HG03135 (cell line): ENCODE measurements at regions not wholly inside any gene's neighbourhood (a gene's known extent, or its start where the extent isn't known, plus 50 kb on each side); places are given as distances from the start of the nearest gene placed in this dataset.
"Not testable (repeated sequence)": the region's sequence is repeated elsewhere in the genome, so short reads cannot be mapped to it uniquely, and the experiment has no call there.

Experiments used
- ATAC-seq: cut with Tn5 transposase; IDR thresholded peaks from one replicate; pipeline ENCODE4 v1.9.1; 2021; ENCODE audit warnings: mild to moderate bottlenecking, moderate library complexity; ENCODE audit not compliant: unreplicated experiment

DNA sequence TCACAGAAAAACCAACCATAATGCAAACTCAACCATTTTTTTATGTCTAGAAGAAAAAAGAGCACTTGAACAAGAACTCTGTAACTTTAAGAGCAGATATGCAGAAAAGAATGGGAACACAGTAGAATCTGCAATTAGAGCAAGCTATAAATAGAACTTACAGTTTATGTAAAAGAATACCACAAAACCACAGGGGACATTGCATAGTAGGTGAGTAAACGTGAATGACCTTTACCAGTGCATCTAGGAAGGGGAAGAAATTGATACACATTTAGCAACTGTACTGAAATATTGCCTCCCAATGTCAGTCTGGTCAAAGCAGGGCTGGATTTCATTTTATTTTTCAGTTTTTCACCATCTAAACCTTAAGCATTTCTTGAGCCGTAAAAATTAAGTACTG, 242.2 kb upstream of the EDNRB start:
- no peak for ATAC-seq

DNA sequence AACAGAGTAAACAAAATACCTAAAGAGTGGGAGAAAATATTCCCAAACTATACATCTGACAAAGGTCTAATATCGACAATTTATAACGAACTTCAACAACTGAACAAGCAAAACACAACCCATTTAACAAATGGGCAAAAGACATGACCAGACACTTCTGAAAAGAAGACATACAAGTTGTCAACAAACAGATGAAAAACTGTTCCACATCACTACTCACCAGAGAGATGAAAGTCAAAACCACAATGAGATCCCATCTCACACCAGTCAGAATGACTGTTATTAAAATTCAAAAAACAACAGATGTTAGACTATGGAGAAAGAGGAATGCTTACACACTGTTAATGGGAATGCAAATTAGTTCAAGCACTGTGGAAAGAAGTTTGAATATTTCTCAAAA, 233.8 kb upstream of the EDNRB start:
- ATAC-seq, result no peak

DNA sequence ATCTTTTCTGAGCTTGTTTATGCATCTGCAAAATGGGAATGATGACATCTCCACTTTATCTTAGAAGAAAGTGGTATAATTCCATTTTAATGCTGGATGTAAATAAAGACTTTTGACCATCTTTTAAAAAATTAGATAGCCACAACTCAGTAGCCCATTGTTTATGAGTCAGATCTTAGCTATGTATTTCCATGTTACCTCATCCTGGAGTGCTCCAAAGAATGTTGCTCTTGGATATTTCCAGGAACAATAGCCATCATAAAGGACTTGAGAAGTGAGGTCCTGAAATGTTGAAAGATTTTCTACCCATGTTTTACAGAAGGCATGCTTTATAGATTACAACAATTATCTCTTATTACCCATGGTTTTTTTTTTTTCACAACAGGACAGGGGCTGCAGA, 229.3 kb upstream of the EDNRB start:
- ATAC-seq, result no peak

DNA sequence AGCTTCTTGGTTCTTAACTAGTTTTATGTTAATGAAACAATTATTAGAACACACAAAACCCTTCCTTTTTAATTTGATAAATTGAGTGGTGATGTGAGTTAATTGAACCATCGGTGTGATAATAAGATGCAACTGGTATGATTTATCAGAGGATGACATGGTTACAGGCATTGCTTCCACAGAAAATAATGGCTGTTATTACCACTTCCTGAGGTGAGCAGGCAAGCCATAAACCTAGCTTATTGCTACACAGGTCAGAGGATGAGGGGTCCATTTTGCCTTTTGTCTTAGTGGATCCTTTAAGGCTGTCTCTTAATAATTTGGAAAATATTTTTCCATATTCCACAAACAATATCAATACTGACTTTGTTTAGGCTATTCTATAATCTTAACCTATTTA, 226.6 kb upstream of the EDNRB start:
- ATAC-seq, result no peak

DNA sequence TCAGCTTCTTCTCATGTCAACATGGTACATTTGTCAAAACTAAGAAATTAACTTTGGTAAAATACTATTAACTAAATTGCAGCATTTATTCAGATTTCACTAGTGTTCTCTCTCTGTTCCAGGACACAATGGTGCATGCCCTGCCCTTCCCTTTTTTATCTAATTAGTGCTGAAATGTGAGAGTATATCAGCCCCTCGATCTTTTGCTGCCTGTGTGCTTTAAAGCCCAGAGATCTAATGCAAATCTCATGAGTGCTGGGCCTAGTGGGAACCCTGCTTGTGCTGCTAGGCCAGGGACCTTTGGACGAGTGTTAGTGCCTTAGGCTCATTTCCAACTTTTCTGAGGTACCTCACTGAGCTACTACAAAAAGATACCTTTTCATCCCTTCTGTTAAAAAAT, 221.1 kb upstream of the EDNRB start:
- no peak for ATAC-seq

DNA sequence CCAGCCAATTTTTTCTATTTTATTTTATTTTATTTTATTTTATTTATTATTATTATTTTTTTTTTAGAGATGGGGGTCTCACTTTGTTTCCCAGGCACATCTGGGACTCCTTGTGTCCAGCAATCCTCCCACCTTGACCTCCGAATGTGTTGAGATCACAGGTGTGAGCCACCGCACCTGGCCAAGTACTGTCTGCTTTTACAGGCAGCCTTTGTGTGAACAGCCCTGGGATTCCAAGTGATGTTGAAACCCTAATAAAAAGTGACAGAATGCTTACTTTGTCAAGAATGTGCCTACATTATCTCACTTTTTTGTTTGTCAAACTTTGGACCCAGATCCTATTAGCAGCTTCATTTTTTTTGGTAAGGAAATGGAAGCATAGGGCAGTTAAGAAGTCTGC, 220.1 kb upstream of the EDNRB start:
- no peak for ATAC-seq

DNA sequence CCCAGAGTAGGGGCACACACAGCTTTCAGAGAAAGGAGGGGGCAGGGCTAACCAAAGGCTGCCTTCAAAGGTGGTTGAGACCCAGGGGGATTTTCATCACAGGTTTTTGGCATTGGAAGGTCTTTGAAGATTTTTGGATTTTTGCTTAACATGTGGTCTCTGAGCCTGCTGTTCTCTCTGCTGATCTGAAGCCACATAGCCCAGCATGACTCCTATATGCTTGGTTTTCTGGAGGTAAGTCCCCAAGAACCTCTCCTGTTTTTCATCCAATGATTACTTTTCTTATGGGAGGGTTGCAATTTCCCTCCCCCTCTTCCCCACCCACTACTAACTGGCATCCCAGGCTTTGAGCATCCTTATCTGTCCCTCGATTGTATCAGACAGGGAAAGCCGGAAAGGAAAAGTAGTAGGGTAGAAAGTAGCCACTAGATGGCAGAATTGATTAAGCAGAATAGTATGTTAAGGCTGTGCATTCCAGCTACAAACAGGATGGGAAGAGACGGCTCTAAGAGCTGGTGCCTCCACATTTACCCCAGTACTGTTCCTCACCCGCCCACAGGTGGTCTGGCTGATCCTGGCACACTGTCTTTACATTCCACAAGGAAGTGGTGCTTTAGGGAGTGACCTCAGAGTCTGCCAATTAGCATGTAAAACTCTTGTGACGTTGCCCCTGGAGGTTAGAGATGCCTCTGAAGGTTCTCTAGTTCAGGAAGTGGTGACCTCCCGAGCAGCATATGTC, 218.9 kb upstream of the EDNRB start:
- ATAC-seq, result peak; percentile 84

DNA sequence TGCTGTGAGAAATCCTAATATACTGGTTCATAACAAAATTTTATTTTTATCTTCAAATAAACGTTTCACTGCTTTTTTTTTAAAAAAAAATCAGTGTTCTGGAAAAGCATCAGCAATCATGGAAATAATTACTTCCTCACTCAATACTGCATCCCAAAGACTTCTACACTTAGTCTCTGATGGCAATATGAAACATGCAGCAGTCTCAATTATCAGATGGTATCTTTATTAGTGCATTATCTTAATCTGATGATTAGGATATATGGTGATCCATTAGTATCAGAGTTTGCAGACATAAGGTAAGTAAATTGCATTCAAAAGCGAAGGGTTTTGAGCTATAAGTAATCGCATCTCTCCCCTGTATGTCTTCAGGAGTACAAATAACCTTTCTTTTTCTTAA, 218.3 kb upstream of the EDNRB start:
- ATAC-seq, result no peak

DNA sequence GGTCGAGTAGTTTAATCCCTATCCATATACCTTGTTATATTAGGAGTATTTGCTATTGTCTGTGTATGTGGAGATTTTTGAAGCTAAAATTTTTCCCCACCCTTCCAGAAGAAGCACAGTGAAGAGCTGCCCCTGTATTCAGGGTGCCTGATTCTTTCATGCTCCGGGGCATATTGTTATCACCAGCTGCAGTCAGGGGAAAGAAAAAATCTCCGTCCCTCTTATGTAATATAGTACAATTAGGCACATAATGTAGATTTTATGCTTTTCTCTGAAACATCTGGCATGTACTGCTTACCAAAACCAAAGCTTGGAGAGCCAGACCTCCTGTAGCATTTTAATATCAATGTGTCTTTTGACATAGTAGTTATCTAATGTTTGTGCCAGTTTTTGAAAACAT, 214.9 kb upstream of the EDNRB start:
- no peak for ATAC-seq

DNA sequence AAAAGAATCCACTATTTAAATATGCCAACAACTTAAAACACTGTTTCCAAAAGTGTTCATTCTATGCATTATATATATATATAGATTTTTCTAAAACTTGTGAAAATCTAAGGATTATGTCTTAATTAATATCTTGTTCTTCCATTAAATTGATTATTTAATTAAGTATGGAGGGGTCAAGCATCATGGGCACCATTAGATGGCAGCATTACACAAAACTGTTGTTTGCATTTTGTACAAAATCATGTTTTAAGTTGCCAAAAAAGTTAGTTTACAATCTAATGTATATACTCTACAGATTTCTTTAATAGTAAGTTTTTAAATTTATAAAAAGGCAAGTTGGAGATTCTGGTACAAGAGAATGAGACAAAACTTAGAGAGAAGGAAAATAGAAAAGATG, 213.2 kb upstream of the EDNRB start:
- ATAC-seq, result no peak

DNA sequence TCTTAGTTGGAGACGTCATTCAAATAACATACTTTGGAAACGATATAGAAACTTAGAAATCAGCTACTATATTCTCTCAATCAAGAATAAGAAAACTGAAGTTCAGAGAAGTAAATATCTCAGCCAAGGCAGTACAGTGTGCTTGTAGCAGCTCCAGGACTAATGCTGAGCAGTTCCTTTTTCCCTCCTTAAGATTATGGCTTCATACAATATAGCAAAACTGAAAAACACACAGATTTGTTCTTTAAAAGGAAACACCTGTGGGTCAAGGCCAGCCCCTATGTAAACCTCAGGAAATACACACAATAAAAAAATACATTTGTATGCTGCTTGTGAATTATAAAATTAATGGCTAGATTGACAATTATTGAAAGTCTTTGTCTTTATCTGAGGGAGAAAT, 212.7 kb upstream of the EDNRB start:
- ATAC-seq, result no peak

DNA sequence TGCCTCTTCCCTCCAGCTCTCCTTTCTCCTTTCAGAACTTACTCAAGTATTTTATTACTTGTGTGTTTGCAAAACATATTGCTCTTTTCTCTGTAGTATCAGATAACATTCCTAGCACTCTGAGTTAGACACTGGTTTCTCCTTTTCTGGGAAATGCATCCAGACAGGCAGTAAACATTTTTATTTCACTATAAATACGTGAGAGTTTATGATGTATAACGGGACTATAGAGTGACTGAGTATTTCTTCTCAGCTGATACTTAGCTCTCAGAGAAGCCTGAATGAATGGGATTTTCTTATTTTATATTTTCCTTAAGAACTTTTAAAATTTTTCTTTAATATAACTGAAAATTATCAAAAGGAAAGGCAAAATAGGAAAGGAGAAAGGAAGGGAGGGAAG, 211.2 kb upstream of the EDNRB start:
- ATAC-seq, result no peak

DNA sequence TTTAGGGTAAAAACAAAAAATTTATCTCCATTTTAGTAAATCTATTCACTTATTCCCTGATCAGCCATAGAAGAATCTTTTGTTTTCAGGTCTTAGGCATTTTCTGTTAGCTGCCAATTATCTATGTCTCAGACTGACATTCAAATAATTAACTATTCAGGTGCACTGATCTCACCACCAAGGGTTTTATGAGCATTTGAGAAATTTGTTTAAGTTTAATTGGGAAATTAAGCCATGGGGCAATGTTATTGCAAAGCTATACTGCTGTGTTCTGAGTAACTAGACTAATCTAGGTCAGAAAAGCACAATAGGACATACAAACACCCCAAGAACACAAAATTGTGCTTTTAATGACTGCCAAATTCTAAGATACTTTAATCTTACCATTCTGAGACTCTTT, 210.7 kb upstream of the EDNRB start:
- ATAC-seq, result no peak

DNA sequence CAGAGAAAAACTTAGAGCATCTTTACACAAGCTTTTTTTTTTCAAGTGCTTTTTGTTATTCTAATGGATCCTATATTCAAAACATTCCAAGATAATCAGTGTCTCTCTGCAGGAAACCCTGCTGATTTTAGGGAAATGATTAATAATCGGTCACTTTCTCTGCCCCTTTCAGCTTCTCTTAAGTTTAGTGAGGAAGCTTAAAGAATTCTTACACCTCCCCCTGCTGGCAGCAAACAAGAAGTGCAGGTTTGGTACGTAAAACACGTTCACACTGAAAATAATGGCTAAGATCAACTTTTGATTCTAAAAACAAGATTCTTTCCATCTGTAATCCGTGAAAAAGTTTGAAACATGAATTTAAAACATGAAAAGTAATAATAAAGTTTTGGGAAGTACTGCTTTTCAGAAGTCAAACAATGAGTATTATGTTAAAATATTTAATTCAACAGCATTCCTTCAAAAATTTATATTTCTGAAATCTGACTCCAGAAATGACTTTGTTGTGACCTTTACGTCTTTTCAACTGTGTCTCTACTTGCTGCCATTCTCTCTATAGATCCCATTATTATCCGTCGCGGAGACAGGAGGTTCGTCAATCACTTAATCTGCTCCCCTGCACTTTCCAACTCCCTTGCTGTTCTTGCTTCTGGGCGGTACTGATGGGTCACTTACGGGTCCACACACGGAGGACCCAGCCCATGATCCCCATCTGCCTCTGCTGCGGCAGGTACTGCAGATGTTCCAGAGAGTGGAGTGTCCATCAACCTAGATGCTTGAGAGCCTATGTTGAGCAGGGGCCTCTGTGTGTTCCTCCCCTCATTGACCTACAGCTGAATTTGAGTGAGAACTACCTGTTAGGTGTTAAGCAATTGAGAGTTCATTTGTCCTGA, 203.1 kb upstream of the EDNRB start:
- ATAC-seq, result no peak

DNA sequence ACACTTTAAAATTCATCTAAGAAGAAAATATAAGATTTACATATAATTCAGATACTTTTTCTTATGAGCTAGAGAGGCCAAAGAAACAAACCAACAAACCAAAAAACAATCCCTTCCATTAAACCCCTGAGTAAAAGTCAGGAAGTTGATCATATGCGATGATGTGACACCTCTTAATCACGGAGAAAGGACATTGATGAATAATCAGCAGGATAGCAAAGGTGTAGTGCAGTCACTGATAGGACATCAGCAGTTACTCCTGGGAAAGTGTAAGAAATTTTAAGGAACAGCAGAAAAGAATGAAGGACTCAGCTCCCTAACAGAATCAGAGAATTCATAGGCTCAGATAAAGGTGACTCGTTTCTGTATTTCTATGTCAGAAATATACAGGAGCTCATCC, 202.4 kb upstream of the EDNRB start:
- no peak for ATAC-seq

DNA sequence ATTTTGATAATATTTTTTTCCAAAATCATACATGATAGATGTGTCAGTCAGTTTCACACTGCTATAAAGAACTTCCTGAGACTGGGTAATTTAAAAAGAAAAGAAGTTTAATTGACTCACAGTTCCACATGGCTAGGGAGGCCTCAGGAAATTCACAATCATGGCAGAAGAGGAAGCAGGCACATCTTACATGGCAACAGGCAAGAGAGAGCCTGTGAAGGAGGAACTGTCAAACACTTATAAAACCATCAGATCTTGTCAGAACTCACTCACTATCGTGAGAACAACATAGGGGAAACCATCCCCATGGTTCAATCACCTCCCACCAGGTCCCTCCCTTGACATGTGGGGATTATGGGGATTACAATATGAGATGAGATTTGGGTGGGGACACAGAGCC, 201.5 kb upstream of the EDNRB start:
- ATAC-seq, result not testable (repeated sequence)

DNA sequence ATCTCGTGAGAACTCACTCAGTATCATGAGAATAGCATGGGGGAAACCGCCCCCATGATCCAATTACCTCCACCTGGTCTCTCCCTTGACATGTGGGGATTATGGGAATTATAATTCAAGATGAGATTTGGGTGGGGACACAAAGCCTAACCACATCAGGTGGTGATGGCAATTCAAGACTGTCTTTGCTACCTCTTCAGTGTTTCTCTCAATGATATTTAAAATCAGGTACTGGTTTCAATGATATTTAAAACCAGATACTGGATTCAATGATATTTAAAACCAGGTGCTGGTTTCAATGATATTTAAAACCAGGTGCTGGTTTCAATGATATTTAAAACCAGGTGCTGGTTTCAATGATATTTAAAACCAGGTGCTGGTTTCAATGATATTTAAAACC, 198.4 kb upstream of the EDNRB start:
- not testable (repeated sequence) for ATAC-seq

DNA sequence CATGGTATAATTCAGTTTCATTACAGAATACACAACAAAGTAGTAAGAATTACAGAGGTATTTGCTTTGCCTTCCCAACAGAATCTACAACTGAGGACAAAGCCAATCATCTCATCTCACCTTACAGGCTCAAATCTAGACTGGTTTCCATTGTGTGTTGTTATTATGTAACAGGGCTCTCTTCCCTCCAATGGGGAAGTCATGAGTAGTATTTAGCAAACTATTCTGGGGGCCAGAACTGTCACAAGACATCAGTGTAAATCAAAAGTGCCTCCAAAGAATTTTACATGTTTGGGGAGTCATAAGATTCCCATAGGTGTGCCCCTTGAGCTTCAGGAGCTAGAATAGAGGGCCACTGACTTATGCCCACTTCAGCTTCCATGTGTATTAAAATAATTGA, 187.0 kb upstream of the EDNRB start:
- ATAC-seq, result no peak

DNA sequence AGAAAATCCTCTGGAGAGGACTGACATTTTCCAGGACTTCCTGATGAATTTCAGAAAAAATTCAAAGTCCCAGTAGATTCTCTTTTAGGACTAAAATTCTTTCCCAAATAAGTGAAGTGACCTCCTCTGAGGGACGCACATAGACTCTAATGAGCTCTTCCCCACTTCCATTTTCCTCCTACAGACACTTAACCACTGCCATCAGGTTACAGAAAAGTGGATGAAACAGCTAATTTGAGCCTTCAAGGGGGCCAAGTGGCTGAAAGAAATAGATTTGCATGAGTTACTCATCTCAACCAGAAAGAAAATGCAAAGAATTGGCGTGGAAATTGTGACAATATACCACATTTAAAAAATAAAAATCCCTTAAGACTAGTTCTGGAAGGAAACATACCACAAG, 185.3 kb upstream of the EDNRB start:
- ATAC-seq, result no peak

DNA sequence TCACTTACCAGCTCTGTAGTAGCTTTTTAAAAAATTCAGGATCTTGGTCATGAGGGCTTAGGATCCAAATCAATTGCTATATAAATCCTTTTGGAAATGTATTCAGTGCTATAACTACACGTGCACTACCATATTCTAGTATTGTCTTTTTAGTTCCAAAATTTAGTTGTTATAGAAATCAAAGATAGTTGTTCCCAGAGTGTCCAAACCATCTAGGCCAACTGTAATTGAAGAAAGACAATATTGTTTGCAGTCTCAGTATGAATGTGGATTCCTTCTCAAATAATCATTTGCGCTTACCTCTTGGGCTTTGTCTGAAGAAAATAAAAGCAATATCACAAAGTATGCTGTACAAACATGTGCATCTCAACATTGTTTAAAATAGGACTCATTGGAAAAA, 184.1 kb upstream of the EDNRB start:
- ATAC-seq, result no peak

DNA sequence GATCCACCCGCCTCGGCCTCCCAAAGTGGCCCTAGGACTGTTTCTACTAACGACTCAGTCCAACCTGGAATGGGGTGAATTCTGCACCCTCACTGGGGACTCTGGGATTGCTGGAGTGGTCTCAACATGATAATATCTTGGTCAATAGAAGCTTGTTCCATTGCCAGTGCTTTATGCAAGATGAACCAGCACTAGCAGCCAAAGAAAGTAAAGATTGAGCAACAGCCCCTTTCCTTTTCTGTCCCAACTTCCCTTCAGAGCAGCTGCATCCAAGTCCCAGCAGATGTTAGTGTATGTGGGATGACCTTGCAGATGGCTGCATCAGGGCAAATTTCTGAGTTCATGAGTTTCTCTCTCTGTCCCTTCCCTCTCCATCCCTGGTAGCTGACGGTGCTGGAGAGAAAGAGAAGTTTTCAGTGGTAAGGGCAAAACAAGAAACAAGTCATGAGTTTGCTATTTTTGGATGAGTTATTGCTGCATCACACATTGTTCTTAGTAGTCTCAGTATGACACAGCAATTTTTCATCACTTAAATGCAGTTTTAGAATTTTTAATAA, 183.6 kb upstream of the EDNRB start:
- no peak for ATAC-seq

DNA sequence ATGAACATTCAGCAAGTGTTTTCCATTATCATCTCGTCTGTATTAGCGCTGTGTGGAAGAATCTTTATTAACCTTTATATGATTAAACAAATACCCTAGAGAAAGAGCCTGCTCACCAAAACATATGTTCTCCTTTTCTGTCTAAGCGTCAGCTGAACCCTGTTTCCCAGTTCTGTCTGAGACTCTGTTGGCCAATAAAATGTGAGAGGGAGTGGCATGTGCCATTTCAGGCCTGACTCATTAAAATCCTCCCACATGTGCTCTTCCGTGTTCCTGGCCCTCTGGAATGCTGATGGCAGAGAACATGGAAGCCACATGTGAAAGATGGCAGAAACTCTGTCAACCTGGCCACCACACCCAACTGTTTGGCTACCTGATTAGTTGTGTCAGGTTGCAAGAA, 181.9 kb upstream of the EDNRB start:
- no peak for ATAC-seq
